Mucosa of descending colon (tissue), 3 donors: ENCODE measurements at regions not wholly inside any gene's neighbourhood (a gene's known extent, or its start where the extent isn't known, plus 50 kb on each side); places are given as distances from the start of the nearest gene placed in this dataset.

Experiments
- ATAC-seq: fragments of 200-7000 bp; cut with Tn5 transposase; one replicate; pipeline ENCODE4 v1.9.1; 2020; ENCODE audit warnings: mild to moderate bottlenecking, moderate library complexity
- DNase-seq, 3 donors: peaks; one replicate each; pipeline ENCODE4 v3.0.0-alpha.2; 2020
- H3K36me3 ChIP-seq: fragments of 200-600 bp; one replicate; pipeline ENCODE4 v1.8.0; 2021; ENCODE audit warnings: low read depth, mild to moderate bottlenecking
- H3K4me1 ChIP-seq: fragments of 200-600 bp; one replicate; pipeline ENCODE4 v1.8.0; 2021; ENCODE audit warnings: low read depth, mild to moderate bottlenecking
- H3K4me3 ChIP-seq: fragments of 200-600 bp; one replicate; pipeline ENCODE4 v1.8.0; 2021; ENCODE audit warnings: mild to moderate bottlenecking
- H3K9me3 ChIP-seq: fragments of 200-600 bp; one replicate; pipeline ENCODE4 v1.8.0; 2021; ENCODE audit warnings: mild to moderate bottlenecking
- intact Hi-C, 2 donors: fragments of 100-400 bp; cut with DNase I in 1 of 2; cut with micrococcal nuclease in 1 of 2; formaldehyde crosslinking; loops; one replicate each; pipeline versions ENCODE4 v1.11.0 to v1.11.1; 2022; cut with DNase I, micrococcal nuclease
- TF ChIP-seq, protein P1 (sequence below): fragments of 200-600 bp; IDR thresholded peaks from one replicate; pipeline ENCODE4 v1.8.0; 2022; ENCODE audit warnings: antibody characterized with exemption, mild to moderate bottlenecking
- donor health status: DM: no; HTN: no; CAD: no; lungs with moderate emphysema.
- donor health status: DM: no; HTN: no; CAD: no.
- donor health status: DM: no; HTN: yes; CAD: no.

DNA sequence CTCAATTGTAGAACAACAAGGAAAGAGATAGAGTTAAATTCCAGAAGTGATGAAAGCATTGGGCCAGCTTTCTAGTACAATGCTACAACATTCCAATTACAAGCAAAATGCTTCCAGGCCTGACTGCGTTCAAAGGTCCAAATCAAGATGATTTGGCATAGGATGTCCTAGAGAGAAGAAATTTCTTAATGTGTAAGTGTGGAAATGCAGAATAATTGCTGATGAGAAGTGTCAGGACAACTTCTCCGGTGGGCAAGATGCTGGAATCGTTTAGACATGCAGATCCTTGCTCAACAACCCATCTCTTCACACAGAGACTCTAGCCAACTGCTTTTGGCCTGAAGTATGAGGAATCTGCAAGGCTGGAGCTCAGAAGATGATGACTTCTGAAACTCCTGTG, 71.1 kb upstream of the PDZRN3 start:
- no peak for ATAC-seq

DNA sequence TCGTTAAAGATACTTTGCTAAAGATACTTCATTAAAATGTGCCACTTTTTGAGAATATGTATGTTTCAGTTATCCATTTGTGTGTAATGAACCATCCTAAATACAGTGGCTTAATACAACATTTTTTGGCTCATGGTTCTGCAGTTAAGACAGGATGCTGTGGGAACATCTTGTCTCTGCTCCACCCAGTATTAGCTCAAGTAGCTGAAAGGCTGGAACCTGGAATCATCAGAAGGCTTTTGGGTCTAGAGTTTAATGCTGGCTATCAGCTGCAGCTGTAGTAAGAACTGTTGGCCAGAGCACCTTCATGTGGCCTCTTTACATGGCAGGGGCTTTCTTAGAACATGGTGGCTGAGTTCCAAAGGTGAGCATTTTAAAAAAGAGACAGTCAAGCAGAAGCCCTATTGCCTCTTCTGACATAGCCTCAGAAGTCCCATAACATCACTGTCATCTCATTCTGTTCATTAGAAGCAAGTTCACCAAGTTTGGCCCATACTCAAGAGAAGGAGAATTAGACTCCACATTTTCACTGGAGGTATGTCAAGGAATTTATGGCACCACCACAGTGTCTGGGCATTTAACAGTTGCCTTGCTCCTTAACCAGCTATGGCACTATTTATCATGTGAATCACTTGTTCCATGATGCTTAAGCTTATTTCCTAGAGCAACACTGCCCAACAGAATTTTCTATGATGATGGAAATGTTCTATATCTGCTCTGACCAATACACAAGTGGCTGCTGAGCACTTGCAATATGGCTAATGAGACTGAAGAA, 70.4 kb upstream of the PDZRN3 start:
- TF ChIP-seq, protein P1, sequence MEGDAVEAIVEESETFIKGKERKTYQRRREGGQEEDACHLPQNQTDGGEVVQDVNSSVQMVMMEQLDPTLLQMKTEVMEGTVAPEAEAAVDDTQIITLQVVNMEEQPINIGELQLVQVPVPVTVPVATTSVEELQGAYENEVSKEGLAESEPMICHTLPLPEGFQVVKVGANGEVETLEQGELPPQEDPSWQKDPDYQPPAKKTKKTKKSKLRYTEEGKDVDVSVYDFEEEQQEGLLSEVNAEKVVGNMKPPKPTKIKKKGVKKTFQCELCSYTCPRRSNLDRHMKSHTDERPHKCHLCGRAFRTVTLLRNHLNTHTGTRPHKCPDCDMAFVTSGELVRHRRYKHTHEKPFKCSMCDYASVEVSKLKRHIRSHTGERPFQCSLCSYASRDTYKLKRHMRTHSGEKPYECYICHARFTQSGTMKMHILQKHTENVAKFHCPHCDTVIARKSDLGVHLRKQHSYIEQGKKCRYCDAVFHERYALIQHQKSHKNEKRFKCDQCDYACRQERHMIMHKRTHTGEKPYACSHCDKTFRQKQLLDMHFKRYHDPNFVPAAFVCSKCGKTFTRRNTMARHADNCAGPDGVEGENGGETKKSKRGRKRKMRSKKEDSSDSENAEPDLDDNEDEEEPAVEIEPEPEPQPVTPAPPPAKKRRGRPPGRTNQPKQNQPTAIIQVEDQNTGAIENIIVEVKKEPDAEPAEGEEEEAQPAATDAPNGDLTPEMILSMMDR: no peak
- ATAC-seq (no peak), DNase-seq (no peak)

More for the DNA sequence above, 71.1 kb upstream of the PDZRN3 start:
- intact Hi-C loops: no loop called here
- TF ChIP-seq, protein P1: no peak
- Histone ChIP-seq H3K4me1 (no peaks in the 10 kb centered on the region), H3K9me3 (no peaks in the 10 kb centered on the region), H3K4me3 (no peak overlapping the region), H3K36me3 (no peaks in the 10 kb centered on the region)
- DNase-seq: no peak

DNA sequence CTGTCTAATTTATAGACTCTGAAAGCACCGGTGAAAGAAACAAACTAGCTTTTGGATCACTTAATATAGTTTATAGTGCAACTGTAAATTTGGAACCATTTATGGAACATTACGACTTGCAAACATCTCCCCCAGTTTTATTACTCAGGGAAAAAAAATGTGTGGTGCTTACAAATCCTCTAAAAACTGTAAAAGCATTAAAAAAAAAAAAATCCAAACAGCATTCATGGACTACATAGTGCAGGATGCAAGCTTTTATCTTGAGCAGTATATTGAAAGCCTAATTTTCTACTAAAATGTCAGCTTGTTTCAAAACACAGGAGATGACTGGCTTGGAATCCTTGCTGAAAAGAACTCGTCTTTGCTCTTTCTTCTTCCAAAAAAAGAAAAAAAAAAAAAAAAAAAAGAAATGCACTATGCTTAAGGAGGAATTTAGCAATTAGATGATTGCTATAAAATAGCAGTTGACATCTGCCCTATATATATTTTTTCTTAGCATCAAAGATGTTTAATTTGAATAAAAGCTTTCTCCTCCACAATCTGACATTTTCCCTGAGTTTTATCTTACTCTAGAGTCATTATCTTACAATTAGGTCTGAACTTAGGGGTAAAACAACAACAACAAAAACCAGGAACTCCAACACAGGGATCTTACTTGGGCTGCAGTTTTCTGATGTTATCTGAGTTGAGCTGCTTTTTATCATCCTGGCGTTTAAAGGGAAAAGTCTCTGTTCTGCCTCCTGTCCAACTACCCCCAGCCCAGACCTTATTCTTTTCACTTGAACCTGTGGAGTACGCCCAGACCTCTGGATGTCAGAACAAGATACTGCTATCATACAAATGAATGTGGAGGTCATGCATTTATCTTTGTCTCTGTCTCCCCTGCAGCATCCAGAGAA, 62.6 kb upstream of the PDZRN3 start:
- Histone ChIP-seq H3K36me3 (no peaks in the 10 kb centered on the region), H3K4me3 (no peak overlapping the region), H3K4me1 (no peaks in the 10 kb centered on the region), H3K9me3 (no peaks in the 10 kb centered on the region)
- TF ChIP-seq, protein P1: no peak
- DNase-seq (no peak), ATAC-seq (no peak)
- intact Hi-C loops: no loop called here

More for the DNA sequence above, 70.4 kb upstream of the PDZRN3 start:
- no peak overlapping the region for H3K4me3 ChIP-seq
- no peaks in the 10 kb centered on the region for H3K4me1 ChIP-seq
- H3K36me3 ChIP-seq: no peaks in the 10 kb centered on the region
- H3K9me3 ChIP-seq: no peaks in the 10 kb centered on the region
- intact Hi-C loops: no loop called here

DNA sequence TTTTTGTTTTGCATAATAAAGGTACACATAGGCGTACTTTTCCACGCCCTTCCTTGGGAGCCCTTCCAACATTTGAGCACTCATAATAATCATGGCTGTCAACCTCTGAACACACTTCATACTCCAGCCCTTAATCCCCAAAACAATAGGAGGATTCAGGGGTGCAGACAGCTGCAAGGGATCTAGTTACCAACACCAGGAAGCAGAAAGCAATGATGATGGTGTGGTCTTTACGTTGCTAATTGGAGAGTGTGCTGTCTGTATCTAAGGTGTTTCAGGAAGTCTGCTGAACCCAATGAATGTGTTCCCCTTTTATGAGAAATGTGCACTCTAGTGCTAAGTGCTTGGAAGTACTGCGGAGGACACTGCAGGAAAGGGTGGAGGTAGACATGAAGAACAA, 60.3 kb upstream of the PDZRN3 start:
- H3K9me3 ChIP-seq: no peaks in the 10 kb centered on the region
- peak in 1 of 3 donors; percentile 19 for DNase-seq
- peak; percentile 65 for ATAC-seq
- H3K36me3 ChIP-seq: no peaks in the 10 kb centered on the region
- H3K4me3 ChIP-seq: no peak overlapping the region
- TF ChIP-seq, protein P1: no peak
- no peaks in the 10 kb centered on the region for H3K4me1 ChIP-seq
- intact Hi-C loops: no loop called here

DNA sequence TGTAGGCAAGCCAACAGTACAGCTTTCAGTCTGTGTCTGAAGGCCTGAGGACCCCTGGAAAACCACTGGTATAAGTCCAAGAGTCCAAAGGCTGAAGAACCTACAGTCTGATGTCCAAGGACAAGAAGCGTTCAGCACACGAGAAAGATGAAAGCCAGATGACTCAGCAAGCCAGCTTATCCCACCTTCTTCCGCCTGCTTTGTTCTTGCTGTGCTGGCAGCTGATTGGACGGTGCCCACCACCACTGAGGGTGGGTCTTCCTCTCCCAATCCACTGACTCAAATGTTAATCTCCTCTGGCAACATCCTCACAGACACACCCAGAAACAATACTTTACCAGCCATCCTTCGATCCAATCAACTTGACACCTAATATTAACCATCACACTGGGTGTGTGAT, 59.0 kb upstream of the PDZRN3 start:
- no peak for ATAC-seq

More for the DNA sequence above, 59.0 kb upstream of the PDZRN3 start:
- intact Hi-C loops: no loop called here
- H3K4me1 ChIP-seq: no peaks in the 10 kb centered on the region
- H3K4me3 ChIP-seq: no peak overlapping the region
- TF ChIP-seq, protein P1: no peak
- H3K9me3 ChIP-seq: no peaks in the 10 kb centered on the region
- no peak for DNase-seq
- no peaks in the 10 kb centered on the region for H3K36me3 ChIP-seq
